ENCODE measurements at regions not wholly inside any gene's neighbourhood (a gene's known extent, or its start where the extent isn't known, plus 50 kb on each side); places are given as distances from the start of the nearest gene placed in this dataset.
"Not testable (repeated sequence)": the region's sequence is repeated elsewhere in the genome, so short reads cannot be mapped to it uniquely, and the experiment has no call there.

DNA sequence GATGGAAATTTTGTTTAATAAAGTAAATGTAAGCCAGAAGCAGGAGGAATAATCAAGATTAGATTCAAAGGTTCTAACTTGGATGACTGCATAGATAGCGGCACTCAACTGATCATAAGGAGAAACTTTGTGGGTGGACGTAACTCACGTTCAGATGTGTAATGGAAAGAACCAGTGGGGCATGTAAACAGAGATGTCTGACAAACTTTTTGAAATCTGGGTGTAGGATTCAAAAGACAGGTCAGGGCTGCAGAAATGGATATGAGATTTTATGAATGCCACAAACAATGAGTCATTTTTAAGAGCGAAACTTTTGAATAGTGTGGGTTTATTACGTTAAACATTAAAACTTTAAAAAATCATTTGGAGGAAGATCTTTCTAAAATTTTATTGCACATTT, 375.6 kb downstream of the GBA3 start:
- no peak for DNase-seq

DNA sequence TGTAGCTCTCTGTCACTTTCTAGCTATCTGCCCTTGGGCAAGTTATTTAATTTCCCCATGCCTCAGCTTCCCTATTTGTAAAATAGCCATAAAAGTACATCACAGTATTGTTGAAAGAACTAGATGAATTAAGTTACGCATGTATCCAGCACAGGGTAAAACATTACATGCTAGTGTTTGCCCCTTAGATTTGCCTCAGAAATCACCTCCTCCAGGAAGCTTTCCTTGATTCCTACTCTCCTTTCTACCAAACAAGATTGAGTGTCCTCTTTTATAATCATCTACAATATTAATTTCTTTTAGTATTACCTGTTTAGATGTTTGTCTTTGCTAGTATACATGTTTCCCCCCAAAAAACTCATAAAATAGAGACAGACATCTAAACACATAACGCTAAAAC, 369.5 kb downstream of the GBA3 start:
- DNase-seq, result no peak

DNA sequence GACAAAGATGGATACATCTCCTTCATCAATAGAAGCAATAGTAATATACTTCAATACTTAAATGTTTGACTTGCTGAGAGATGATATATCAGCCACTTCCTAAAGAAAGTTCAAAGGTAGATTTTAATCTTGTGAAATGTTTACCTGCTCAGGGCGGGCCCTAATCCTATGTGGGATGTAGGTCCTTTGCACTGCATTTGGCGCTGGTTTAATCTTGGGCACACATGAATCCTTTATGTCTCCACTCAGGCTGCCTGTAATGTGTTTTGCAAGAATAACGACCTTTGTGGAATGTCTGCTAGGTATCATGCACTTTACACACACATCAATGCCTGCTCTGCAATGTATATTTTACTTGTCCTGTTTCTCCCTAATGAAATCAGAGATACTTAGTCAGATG, 368.7 kb downstream of the GBA3 start:
- DNase-seq, result no peak

DNA sequence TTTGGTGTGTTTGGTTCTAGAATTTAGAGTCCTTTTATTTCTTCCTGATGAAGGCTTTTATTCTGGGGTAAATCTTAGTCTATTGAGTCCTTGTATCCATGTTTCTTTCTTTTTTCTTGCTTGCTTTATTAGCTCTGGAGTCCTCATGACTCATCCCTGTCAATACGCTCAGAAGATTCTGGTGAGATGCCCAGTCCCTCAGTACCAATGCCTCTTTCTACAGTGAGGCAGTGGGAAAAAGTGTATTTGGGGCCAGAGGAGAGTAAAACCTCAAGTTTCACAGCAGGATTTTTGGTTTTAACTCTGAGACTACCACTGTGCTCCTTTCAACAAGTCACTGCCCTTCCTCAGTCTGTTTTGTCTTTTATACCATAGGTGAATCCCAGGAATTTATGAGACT, 368.0 kb downstream of the GBA3 start:
- no peak for DNase-seq

DNA sequence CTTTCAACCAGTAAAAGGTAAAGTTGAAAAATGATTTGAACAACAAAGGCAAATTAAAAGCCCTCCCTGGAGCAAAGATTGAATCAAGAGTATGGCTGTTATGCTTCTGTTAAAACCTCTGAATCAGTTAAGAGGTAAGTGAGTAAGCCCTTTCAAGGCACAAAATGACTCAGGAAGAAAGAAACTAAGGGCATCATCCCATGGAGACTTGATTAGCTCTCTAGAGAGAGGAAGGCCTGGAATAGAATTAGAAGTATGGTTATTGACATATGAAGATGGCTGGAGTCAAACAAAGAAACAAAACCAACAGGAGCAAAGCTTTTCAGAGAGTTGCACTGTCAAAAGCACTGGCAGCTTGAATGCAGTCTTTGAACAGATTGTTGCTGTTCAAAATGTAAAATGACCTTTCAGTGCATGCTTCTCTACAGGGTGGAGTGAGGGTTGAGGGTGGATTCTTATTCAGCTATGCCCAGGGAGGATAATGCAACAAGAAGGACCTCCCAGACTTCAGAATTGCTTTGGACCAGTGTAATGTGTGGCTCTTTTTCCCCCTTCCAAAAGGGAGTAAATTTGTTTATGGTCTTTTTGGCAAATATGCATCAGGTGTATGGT, 365.5 kb downstream of the GBA3 start:
- DNase-seq, result no peak

DNA sequence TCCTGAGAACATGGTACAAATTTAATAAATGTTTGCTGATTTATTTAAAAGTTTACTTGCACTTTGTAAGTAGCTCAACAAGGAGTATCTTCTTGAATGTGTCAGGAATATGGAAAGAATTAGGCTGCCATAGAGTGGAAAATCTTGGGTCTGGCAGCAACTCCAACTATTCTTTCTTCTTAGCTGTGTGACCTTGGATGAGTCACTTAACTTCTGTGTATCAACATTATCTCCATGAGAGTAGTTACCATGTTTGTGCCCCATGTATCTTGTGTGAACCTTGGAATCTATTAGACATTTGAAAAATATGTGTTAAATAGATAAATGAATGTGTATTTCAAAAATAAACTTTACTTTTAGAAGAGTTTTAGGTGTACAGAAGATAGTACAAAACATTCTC, 348.8 kb downstream of the GBA3 start:
- no peak for DNase-seq

DNA sequence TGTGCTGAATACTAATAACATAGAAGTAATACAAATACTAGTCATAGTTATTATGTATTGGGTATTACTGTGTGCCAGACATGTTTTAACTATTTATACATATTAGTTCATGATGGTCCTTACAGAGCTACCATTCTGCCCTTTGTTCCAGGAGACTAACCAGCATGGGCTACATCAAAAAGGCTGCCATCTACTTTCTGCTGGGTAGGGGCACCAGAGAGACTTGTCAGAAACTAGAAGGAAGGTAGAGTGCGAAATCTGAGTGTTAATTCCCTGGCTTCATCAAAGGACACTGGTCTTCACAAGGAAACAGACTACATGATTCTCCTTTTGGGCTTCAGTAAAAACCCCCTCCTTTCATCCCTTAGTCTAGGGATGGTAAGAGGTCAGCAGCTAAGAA, 347.8 kb downstream of the GBA3 start:
- no peak for DNase-seq

DNA sequence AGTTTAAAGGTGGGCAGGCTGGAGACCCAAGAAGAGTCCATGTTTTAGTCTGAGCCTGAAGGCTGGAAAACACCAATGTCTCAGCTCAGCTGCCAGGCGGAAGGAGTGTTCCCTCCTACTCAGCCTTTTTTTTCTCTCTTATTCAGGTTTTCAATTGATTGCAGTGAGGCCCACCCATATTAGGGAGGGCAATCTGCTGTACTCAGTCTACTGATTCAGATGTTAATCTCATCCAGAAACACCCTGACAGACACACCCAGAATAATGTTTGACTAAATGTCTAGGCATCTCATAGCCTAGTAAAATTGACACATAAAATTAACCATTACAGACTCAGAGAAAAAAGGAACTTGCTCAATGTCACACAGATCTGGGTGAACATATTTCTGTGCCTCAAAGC, 347.1 kb downstream of the GBA3 start:
- no peak for DNase-seq

DNA sequence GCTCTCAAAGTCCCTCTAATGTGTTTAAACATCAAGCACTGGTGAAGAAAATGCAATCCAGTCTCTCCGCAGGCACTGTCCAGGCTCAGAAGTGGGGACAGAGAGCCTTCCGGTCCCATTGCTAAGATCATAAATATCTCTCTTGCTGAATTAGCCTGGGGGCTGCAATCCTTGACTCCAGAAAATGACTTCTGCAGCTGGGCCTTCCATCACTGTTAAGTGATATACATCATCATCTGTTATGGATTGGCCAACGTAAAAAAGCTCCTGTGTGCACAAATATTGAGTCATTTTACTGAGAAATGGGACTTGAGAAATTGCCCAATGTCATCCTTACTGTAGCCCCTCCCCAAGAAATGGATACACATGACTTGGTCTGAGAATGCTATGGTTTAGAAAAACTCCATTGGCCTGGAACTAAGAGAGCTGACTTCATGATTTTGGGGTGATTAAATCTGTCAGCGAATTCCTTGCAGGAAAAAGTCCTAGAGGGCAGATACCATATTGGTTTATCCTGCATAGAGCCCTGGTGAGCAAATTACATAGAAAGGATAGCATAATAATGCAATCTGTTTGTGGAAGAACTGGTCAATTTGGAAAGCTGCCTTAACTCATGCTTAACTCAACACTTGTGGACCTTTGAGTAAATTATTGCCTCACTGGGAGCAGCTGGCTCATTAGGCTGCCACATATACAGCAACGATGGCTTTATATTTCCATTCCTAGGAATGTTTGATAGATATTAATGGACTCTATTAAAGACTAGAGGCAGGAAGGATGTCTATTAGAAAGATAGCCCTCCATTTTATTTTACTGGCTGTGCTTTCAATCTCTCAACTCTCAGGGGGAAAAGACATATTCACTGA, 346.1 kb downstream of the GBA3 start:
- no peak for DNase-seq

DNA sequence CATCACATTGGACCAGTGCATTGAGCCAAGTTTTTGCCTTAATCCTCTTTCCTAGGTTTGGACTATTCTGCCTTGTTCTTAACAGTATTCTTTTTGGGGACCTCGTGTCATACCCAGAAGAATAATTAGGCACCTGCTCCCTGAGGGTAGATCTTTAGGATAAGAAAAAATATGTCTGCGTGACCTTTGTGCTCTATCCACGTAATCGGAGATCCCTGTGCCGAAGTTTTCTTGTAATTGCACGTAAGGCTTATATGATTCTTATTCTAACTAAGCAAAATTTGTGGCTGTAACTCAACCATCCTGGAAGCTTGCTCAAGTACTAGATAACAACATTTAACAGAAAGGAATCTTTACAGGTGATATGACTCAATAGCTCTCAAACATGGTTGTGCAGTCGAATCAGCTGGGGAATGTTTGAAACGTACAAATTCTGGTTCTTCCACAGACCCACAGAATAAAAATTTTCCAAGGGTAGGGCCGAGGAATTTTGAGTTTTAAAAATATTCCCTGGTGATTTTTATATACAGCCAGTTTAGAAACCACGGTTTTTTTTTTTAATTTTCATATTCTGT, 344.3 kb downstream of the GBA3 start:
- DNase-seq, result no peak

DNA sequence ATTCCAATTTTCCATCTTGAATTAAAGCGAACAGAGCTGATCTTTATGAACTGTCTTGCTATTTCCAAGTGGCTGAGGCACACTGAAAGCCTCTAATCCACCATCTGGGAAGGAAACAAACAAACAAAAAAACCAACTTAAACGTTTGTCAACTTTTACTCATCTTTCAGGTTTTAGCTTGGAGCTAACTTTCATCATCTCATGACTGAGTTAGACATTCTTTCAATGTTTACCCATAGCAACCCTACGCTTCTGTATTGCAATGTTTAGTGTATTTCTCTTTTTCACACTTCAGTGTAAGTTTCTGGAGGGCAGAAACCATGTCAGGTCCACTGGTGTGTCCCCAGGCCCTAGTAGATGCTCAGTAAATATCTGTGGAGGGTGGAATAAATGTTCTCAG, 343.8 kb downstream of the GBA3 start:
- DNase-seq, result no peak

DNA sequence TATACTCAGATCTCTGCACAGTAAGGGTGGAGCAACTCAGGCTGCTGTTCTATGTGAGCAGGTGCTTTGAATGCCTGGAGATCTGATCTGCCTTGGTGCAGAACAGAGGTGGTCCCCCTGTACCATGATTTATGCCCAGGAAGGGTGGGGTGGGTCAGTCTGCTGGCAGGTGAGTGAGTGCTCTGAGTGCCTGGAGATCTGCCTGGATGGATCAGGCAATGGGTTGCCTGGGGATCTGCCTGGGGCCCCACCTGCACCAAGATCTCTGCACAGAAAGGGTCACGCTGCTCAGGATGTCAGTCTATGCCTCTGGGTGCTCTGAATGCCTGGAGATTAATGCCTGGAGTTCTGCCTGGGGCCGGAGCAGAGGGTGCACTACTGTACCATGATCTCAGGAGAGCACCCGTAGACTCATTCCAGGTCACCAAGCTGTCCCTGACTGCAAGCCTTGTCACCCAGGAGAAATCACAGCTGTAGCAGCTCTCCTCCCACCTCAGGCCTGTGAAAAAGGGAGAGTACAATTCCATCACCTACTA, 342.9 kb downstream of the GBA3 start:
- DNase-seq, result no peak

DNA sequence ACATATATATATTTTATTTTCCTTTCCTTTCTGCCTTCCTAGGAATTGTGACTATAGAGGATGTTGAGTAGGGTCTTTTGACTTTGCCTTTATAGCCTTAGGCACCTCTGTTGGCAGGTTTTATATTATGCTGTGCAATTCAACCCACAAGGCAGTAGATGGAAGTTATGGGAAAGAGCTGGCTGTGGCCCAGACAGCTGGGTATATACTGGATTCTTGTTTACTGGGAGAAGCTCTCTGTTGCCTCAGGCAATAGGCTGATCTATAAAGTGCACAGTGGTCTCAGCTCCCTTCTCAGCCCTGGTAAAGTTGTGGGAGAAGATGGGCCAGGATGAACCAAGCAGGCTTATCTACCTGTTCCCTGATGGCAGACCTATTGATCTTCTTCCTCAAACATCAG, 342.0 kb downstream of the GBA3 start:
- no peak for DNase-seq

DNA sequence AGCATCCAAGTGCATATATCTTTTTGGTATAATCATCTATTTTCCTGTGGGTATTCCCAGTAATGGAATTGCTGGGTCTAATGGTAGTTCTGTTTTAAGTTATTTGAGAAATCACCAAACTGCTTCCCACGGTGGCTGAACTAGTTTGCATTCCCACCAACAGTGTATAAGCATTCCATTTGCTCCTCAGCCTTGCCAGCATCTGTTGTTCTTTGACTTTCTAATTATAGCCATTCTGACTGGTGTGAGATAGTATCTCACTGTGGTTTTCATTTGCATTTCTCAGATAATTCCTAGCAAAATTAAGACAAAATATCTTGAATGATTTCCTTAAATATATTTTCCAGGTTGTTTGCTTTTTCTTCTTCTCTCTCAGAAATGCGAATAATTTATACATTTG, 341.1 kb downstream of the GBA3 start:
- DNase-seq, result no peak

DNA sequence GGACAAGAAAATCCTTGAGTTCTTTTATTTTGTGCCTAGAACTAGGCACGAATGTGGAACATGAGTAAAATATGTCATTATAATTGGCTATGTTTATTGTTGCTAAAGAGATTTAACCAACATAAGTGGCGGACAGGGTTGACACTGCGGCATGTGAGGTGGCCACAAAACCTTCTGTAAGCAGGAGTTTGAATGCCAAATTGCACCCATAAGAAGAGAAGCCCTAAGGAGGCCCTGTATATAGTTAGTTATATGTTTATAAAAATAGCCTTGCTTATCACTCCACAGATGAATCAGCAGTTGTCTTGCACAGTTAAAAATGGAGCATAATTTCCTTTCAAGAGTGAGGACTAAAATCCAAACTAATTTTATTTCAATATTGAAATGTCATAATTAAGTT, 336.1 kb downstream of the GBA3 start:
- DNase-seq, result no peak

DNA sequence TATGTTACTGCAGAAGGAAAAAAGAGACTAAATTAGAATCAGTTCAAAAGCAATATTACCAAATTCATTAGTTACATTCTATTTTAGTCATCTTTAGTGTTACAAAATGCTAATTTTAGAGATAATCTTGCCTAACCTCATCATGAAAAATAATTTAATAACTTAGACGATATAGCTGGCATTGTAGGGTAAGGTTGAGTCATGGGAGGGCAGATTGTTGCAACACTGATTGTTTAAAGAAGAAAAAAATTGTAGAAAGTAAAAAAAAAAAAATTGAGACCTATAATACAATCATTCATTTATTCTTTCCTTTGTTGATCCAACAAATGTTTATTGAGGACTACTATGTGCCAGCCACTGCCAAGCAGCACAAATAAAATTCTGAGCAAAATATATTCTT, 330.9 kb downstream of the GBA3 start:
- DNase-seq, result no peak

DNA sequence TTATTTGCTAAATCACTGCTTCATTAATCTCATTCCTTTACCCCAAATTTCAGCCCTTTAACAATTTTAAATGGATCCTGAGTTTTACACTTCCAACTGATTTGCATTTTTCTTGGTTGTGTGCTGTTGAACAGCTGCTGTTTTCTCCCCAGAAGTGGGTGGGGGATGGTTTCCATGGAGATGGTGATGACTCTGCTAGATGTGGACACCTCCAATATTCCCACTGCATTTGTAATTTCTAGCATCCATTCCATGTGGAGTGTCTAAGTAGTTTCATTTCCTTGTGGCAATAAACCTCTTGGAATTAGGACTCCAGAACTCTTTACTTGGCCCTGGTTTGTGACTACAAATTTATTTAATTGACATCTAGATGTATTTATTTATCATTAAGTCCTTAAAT, 330.4 kb downstream of the GBA3 start:
- DNase-seq, result no peak

DNA sequence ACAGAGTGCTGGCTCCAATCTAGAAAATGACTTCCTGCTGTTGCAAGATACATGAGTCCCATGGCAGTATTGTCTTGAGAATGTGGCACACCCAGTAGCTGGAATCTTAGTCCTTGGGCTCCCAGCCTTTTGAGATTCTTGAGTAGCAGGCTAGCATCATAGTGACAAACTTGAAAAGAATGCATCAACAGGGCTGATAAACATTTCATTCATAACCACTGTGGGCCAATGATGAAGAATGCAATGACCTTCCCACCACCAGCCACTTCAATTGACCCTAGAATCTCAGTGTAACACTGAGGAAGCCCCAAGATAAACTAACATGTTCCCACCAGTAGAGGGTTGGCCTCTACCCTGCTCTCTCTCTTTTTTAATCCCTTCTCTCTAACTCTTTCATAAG, 329.3 kb downstream of the GBA3 start:
- DNase-seq, result no peak

DNA sequence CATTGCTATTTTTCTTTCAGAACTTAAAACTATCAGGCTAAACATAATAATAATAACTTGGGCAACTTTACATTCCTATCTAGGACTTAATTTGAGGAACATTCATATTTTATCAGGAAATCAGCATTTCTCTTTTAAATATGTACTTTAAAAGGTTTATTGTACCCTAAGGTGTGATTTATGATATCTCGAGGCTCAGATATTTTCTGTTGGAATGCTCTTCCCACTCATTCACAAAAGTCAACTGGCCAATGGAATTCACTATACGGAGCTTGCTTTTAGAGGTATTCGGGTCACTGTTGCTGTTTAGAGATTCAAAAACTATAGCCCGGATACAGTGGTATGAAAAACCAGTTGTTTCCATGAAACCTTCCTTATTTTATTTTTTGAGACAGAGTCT, 328.3 kb downstream of the GBA3 start:
- DNase-seq, result no peak

DNA sequence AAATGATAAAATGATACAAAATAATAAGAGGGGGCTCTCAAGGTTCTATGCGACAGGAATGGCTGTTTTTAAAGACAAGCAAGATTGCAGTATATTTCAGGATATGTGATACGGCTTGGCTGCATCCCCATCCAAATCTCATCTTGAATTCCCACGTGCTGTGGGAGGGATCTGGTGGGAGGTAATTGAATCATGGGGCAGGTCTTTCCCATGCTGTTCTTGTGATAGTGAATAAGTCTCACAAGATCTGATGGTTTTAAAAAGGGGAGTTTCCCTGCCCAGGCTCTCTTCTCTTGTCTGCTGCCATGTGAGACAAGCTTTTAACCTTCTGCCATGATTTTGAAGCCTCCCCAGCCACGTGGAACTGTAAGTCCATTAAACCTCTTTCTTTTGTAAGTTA, 327.7 kb downstream of the GBA3 start:
- DNase-seq, result not testable (repeated sequence)

DNA sequence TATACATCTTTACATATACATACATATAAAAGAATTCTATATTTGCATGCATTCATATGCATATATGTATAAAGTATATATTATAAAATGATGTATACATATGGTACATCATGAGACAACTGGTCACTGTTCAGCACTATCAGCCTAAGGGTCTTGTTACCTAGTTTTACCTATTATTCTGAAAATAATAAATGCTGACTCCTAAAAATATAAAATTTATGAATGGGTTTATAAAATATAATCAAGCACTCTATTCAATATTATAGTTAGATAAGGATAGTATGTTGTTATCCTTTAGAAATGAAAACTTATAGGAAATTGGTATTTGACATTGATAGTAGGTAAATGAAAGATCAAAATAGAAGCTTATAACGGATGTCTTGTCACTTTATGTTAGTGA, 324.2 kb downstream of the GBA3 start:
- no peak for DNase-seq

DNA sequence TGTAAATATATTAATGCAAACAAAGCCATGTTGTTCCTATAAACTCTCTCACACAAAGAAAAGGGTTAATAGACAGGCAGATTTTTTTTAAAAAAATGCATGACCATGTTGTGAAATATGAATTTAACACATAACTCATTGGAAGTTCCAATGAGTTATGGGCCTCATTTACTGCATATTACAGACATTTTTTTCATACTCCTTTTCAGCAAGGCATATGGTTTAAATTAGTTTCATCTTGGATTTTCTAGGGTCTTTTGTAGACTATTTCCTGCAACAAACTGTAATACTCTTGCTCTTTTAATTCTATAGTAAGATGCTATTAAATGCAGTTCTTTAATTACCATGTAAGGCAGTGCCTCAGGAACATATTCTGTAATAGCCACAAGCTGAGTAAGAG, 323.1 kb downstream of the GBA3 start:
- no peak for DNase-seq

DNA sequence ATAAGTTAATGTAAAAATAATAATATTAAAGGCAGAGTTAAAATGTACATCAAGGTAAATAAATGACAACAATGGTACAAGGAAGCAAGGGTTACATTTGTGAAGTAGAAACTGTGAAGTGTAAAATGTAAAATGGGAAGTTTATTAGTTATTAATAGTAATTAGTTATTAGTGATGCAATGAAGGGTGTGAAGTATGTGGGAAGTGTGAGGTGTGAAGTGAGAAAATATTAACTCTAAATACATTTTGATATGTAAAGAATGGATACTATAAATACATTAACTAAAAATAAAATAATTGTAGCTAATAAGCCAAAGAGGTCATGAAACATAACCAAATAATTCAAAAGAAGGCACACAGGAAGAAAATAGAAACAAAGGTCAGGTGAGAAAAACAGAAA, 316.4 kb downstream of the GBA3 start:
- DNase-seq, result no peak

DNA sequence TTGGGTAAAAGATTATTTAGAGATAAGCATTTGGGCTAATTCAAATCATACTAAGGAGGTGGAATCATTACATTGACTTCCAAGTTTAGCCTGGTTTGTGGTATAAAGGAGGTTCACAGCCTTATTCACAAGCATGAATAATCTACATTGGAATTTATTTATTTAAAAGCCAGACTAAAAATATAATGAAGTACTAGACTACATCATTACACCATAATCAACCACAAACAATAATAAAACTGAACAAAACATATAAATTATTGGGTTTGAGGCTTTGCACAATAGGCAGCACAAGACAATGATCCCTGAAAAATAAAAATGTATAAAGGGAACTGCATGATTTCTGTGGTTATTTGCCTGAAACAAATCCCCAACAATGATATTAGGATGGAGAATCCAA, 314.0 kb downstream of the GBA3 start:
- no peak for DNase-seq
